SK-N-SH (cell line): ENCODE measurements at regions not wholly inside any gene's neighbourhood (a gene's known extent, or its start where the extent isn't known, plus 50 kb on each side); places are given as distances from the start of the nearest gene placed in this dataset.

Experiments
- CTCF ChIA-PET: fragments of 300-600, 350-600 bp; formaldehyde crosslinking; extraction: SDS; loops from one replicate; lab custom pipeline; 2021; lab: Yijun Ruan, JAX
- POLR2A ChIA-PET: fragments of 350-600 bp; sonication (Branson Sonifier 250); formaldehyde crosslinking; extraction: SDS; loops from one replicate; lab custom pipeline; 2020; ENCODE audit warnings: antibody characterized with exemption, inconsistent platforms; lab: Yijun Ruan, JAX
- DNase-seq: peaks from one replicate; pipeline ENCODE4 v3.0.0; 2012
- H2AFZ ChIP-seq: fragments of 200-600 bp; sonication (generic); 2 replicates; pipeline ENCODE4 v1.8.1; 2016; ENCODE audit warnings: antibody characterized with exemption, mild to moderate bottlenecking, low read depth
- H3F3A ChIP-seq: fragments of 200-600 bp; sonication (generic); replicated peaks from 2 replicates; pipeline ENCODE3; 2016; ENCODE audit warnings: antibody characterized with exemption, mild to moderate bottlenecking; ENCODE audit not compliant: insufficient read depth
- H3K27ac ChIP-seq, 2 experiments: fragments of 200-500 bp in 1 of 2; fragments of 200-600 bp in 1 of 2; sonication (Bioruptor generic) in 1 of 2; sonication (generic), shearing (Covaris generic) in 1 of 2; 2 replicates each; pipeline versions ENCODE4 v1.5.1 to v1.6.1; 2014 to 2016; ENCODE audit warnings: low read depth in 2 of 2, inconsistent platforms in 1 of 2, low read length in 1 of 2, mild to moderate bottlenecking in 1 of 2, mixed read lengths in 1 of 2
- H3K27me3 ChIP-seq: fragments of 200-600 bp; sonication (generic), shearing (Covaris generic); 2 replicates; pipeline ENCODE4 v1.6.1; 2016; ENCODE audit warnings: mixed run types; ENCODE audit not compliant: insufficient read depth
- H3K36me3 ChIP-seq, 2 experiments: fragments of 200-500 bp in 1 of 2; fragments of 200-600 bp in 1 of 2; sonication (Bioruptor generic) in 1 of 2; sonication (generic) in 1 of 2; replicated peaks in 1 of 2; 2 replicates each; pipeline versions ENCODE3 to v1.5.1; 2014 to 2016; ENCODE audit warnings: low read length in 1 of 2, mild to moderate bottlenecking in 1 of 2; ENCODE audit not compliant: insufficient read depth in 2 of 2, control insufficient read depth in 1 of 2
- H3K4me1 ChIP-seq, 2 experiments: fragments of 200-500 bp in 1 of 2; fragments of 200-600 bp in 1 of 2; sonication (Bioruptor generic) in 1 of 2; sonication (generic), shearing (Covaris generic) in 1 of 2; 2 replicates each; pipeline versions ENCODE4 v1.5.1 to v1.6.1; 2014 to 2016; ENCODE audit warnings: low read depth in 1 of 2, low read length in 1 of 2, mixed run types in 1 of 2; ENCODE audit not compliant: insufficient read depth in 2 of 2, control insufficient read depth in 1 of 2
- H3K4me2 ChIP-seq: fragments of 200-600 bp; sonication (generic), shearing (Covaris generic); 2 replicates; pipeline ENCODE4 v1.6.1; 2017; ENCODE audit warnings: mixed run types
- H3K4me3 ChIP-seq, 2 experiments: fragments of 200-500 bp in 1 of 2; fragments of 200-600 bp in 1 of 2; sonication (Bioruptor generic) in 1 of 2; sonication (generic), shearing (Covaris generic) in 1 of 2; 2 replicates each; pipeline versions ENCODE4 v1.5.1 to v1.8.1; 2014 to 2016; ENCODE audit warnings: low read depth in 2 of 2, inconsistent platforms in 1 of 2, low read length in 1 of 2, mild to moderate bottlenecking in 1 of 2, mixed read lengths in 1 of 2, moderate library complexity in 1 of 2
- H3K79me2 ChIP-seq: fragments of 200-600 bp; sonication (generic); 2 replicates; pipeline ENCODE4 v1.8.1; 2017; ENCODE audit warnings: mild to moderate bottlenecking; ENCODE audit not compliant: insufficient read depth
- H3K9ac ChIP-seq: fragments of 200-600 bp; sonication (generic); 2 replicates; pipeline ENCODE4 v1.6.1; 2017; ENCODE audit warnings: mixed run types
- H3K9me2 ChIP-seq: fragments of 200-600 bp; sonication (generic); 2 replicates; pipeline ENCODE4 v1.6.1; 2017; ENCODE audit warnings: mixed run types
- H3K9me3 ChIP-seq: fragments of 200-600 bp; sonication (generic); 2 replicates; pipeline ENCODE4 v1.6.1; 2017; ENCODE audit warnings: mixed run types, mild to moderate bottlenecking, moderate library complexity
- H4K20me1 ChIP-seq: fragments of 200-600 bp; sonication (generic); 2 replicates; pipeline ENCODE4 v1.6.1; 2017; ENCODE audit warnings: mild to moderate bottlenecking, mixed run types; ENCODE audit not compliant: insufficient read depth
- CHD2 ChIP-seq: fragments of 150-350 bp; IDR thresholded peaks from 2 replicates; pipeline ENCODE4 v1.6.1; 2018; ENCODE audit warnings: low read length; ENCODE audit not compliant: partially characterized antibody
- ELF1 ChIP-seq: IDR thresholded peaks from 2 replicates; pipeline ENCODE4 v1.4.0; 2012
- FOXJ3 ChIP-seq: sonication (generic); formaldehyde crosslinking; IDR thresholded peaks from 2 replicates; pipeline ENCODE4 v1.5.1; 2020; ENCODE audit warnings: mild to moderate bottlenecking, missing genetic modification reagents
- FOXM1 ChIP-seq: IDR thresholded peaks from 2 replicates; pipeline ENCODE4 v1.4.0; 2012; ENCODE audit warnings: low read depth, mild to moderate bottlenecking
- IRF3 ChIP-seq: fragments of 150-350 bp; IDR thresholded peaks from 2 replicates; pipeline ENCODE4 v1.6.1; 2016; ENCODE audit warnings: mild to moderate bottlenecking, low read depth, low read length
- JUND ChIP-seq: IDR thresholded peaks from 2 replicates; pipeline ENCODE4 v1.4.0; 2012
- MAX ChIP-seq: IDR thresholded peaks from 2 replicates; pipeline ENCODE4 v1.4.0; 2012; ENCODE audit warnings: low read depth
- MXI1 ChIP-seq: IDR thresholded peaks from 2 replicates; pipeline ENCODE4 v1.6.1; 2012; ENCODE audit warnings: mild to moderate bottlenecking, low read depth, low read length, improper control_type of control experiment
- NFIC ChIP-seq: IDR thresholded peaks from 2 replicates; pipeline ENCODE4 v1.4.0; 2012; ENCODE audit warnings: borderline replicate concordance
- PBX3 ChIP-seq: IDR thresholded peaks from 2 replicates; pipeline ENCODE4; 2012
- REST ChIP-seq: IDR thresholded peaks from 2 replicates; pipeline ENCODE4 v1.6.1; 2012; ENCODE audit warnings: mild to moderate bottlenecking, low read depth, low read length, moderate library complexity
- TAF1 ChIP-seq: IDR thresholded peaks from 2 replicates; pipeline ENCODE4 v1.6.1; 2012; ENCODE audit warnings: low read depth, mild to moderate bottlenecking, low read length, moderate library complexity, borderline replicate concordance
- USF2 ChIP-seq: fragments of 150-350 bp; IDR thresholded peaks from 2 replicates; pipeline ENCODE4 v1.6.1; 2017; ENCODE audit warnings: antibody characterized with exemption, low read length, low read depth, borderline replicate concordance
- WGBS: methylation state at CpG from one replicate; pipeline ENCODE4 v1.1.6; 2017; ENCODE audit warnings: low lambda C conversion rate; 5-methylcytosine and 5-hydroxymethylcytosine counted together

GRCh38 chr18:60984510-60984909 is 348.7 kb upstream of the CDH20 start (continued):
- no peak for TF ChIP-seq PBX3
- TF ChIP-seq IRF3: no peak
- TF ChIP-seq JUND: no peak

- DNase-seq: no peak
- Histone ChIP-seq H3F3A (no peaks in the 10 kb centered on the region), H3K4me2 (no peak overlapping the region), H3K9ac (no peak overlapping the region), H3K79me2 (no peaks in the 10 kb centered on the region), H3K4me3 (no peak overlapping the region), H3K9me3 (no peaks in the 10 kb centered on the region), H4K20me1 (no peaks in the 10 kb centered on the region), H3K36me3 (no peaks in the 10 kb centered on the region), H3K4me1 (peaks cover 0 to 8% of the 10 kb centered on the region in 2 experiments; a peak in 2 of 4 replicates), H2AFZ (no peak overlapping the region), H3K27ac (no peak overlapping the region), H3K27me3 (no peaks in the 10 kb centered on the region), H3K9me2 (0 out of 2 replicates have a peak, but pooled peaks cover 6% of the 10 kb centered on the region)
- POLR2A ChIA-PET: no interaction called here
- CTCF ChIA-PET: interaction anchor here (1.0 kb wide), 1 partner anchor 9 kb away, joined by 3 read pairs; no protein-coding TSS in a partner anchor
- TF ChIP-seq TAF1: no peak
- TF ChIP-seq FOXM1: no peak
- no peak for TF ChIP-seq USF2
- no peak for TF ChIP-seq FOXJ3 (CRISPR knock-in tag)
- TF ChIP-seq CHD2: no peak
- no peak for TF ChIP-seq ELF1
- TF ChIP-seq NFIC: no peak
- no peak for TF ChIP-seq MAX
- TF ChIP-seq REST: no peak
- no peak for TF ChIP-seq MXI1
- TF ChIP-seq IRF3: no peak
- 32% methylated on average over 1 of the region's 1 CpG for WGBS
Measured at GRCh38 chr18:60987963-60988362, 345.3 kb upstream of the CDH20 start.
